ENCODE measurements at regions not wholly inside any gene's neighbourhood (a gene's known extent, or its start where the extent isn't known, plus 50 kb on each side); places are given as distances from the start of the nearest gene placed in this dataset.

DNA sequence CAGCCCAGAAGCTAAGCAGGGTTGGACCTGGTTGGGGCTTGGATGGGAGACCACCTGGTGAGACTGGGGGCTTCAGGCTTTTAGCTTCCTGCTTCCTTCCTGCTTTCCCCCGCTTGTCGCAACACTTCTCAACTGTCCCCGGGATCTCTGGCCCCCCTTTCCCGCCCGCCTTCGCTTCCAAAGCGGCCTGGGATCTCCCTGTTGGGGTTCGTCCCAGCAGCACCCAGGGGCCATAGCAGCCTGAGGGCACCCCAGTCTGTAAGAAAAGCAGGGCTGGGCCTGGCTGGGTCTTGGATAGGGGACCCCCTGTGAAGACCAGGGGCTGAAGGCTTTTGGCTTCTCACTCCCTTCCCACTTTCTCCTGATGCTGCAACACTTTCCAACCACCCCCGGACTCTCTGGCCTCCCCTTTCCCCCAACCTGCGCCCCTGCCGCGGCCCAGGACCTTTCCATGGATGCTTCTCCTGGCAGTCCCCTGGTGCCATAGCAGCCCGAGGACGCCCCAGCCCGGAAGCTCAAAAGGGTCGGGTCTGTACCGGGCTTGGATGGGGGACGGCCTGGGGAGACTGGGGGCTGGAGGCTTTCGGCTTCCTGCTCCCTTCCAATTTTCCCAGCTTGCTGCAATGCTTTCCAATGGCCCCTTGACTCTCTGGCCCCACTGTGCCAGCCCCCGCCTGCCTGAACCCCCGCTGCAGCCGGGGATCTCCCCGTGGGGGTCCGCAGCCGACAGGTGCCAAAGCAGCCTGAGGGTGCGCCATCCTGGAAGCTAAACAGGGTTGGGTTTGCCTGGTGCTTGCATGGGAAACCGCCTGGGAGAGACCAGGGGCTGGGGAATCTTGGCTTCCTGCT is 2276.2 kb downstream of the TP53TG3F start:
- DNase-seq: no peak

DNA sequence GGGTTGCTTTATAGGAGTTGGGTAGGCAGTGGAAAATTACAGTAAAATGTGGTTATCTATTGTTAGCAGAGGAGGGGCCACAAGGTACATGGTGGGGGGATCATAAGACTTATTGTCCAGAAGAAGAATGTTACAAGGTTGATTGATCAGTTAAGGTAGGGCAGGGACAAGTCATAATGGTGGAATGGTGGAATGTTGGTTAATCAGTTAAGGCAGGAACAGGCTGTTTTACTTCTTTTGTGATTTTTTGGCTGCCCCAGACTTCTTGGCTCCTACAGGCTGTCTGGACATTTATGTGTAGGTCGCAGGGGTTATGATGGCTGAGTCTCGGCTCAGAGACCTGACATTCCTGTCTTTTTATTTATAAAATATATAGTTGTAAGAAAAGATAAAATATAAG is 2277.1 kb downstream of the TP53TG3F start:
- DNase-seq: no peak

DNA sequence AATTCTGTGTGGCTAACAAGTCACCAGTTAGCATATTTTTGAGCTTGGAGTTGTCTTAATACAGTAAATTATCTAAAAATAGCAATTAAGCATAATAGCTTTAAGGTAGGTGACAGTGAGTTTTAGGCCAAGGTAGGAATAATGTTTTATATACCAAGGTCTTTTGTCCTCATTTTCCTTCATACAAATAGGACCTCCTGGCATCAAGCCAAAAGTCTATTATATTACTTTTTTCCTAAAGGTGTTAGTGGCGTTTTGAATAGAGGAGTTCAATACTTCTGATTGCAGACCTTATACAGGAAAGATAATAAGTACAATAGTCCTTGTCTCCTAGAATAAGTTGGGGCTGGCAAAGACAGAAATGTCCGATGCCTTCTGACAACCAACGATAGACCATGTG is 2277.7 kb downstream of the TP53TG3F start:
- no peak for DNase-seq

GRCh38 chr16:35741546-35741945 is 2282.1 kb downstream of the TP53TG3F start:
- DNase-seq: no peak

- no peak for DNase-seq
Observed at GRCh38 chr16:35743101-35743692, 2283.8 kb downstream of the TP53TG3F start.

DNA sequence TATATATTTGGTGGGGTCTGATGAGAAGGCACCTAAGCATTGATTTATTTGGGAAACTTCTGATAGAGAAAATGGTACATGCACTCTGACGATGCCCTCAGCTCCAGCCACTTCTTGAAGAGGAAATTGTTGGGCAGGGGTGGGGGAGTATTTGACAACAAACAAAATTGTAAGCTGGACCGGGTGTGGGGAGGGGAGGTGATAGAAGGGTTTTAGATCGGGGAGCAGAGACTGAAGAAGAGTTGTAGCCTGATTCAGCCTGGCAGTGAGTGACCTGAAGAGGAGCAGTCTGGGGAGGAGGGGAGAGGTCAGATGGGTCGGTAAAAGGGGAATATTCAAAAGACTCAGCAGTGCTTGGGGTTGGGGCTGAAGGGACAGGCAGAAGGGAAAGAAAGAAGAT is 2284.7 kb downstream of the TP53TG3F start:
- DNase-seq: no peak

GRCh38 chr16:35744726-35745125 is 2285.3 kb downstream of the TP53TG3F start:
- no peak for DNase-seq

DNA sequence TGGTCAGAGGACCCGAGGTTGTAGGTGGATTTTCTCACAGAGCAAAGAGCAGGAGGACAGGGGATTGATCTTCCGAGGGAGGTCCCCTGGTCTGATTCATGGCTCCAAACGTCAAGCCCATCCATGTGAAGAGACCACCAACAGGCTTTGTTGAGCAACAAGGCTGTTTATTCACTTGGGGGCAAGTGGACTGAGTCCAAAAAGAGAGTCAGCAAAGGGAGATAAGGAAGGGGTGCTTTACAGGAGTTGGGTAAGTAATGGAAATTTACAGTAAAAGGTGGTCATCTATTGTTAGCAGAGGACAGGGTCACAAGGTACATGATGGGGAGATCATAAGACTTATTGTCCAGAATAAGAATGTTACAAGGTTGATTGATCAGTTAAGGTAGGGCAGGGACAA is 2285.8 kb downstream of the TP53TG3F start:
- no peak for DNase-seq

DNA sequence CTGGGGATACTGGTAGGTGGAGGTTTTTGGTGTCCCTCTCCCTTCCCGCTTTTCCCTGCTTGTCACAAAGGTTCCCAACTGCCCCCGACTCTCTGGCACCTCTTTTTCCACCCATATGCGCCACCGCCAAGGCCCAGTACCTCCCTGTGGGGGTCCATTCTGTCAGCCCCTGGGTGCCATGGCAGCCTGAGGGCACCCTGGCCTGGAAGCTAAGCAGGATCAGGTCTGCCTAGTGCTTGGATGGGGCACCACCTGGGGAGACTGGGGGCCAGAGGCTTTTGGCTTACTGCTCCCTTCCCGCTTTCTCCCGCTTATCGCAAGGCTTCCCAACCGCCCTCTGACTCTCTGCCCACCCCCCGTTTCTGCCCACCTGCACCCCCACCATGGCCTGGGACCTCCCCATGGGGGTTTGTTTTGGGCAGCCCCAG is 2286.4 kb downstream of the TP53TG3F start:
- DNase-seq: no peak

DNA sequence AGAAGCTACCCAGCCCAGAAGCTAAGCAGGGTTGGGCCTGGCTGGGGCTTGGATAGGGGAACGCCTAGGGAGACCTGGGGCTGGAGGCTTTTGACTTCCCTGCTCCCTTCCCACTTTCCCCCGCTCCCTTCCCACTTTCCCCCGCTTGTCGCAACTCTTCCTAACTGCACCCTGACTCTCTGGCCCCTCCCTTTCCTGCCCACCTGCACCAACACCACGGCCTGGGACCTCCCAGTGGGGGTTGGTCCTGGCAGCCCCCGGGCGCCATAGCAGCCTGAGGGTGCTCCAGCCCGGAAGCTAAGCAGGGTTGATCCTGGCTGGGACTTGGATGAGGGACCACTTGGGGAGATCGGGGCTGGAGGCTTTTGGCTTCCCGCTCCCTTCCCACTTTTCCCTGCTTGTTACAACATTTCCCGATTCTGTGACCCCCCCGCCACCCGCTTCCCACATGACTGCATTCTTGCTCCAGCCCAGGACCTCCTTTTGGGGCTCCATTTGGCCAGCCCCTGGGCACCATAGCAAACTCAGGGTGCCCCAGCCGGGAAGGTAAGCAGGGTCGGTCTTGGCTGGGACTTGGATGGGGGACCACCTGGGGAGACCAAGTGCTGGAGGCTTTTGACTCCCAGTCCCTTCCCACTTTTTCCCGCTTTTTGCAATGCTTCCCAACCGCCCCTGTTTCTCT is 2287.0 kb downstream of the TP53TG3F start:
- DNase-seq: no peak

- DNase-seq: no peak
Observed at GRCh38 chr16:35746963-35747657, 2287.7 kb downstream of the TP53TG3F start.

DNA sequence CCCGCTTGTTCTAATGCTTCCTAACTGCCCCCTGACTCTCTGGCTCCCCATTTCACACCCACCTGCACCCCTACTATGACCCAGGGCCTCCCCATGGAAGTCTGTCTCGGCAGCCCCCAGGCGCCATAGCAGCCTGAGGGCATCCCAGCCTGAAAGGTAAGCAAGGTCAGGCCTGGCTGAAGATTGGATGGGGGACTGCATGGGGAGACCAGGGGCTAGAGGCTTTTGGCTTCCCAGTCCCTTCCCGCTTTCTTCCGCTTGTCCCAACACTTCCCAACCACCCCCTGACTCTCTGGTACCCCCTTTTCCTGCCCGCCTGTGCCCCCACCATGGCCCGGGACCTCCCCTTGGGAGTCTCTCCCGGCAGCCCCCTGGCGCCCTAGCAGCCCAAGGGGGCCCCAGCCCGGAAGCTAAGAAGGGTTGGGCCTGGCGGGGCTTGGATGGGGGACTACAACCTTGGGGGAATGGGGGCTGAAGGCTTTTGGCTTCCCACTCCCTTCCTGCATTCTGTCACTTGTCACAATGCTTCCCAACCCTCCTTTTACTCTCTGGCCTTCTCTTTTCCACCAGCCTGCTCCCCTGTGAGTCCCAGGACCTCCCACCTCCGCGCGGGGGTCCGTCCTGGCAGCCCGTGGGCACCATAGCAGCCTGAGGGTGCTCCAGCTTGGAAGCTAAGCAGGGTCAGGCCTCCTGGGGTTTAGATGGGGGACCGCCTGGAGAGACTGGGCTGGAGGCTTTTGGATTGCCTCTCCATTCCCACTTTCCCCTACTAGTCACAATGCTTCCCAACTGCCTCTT is 2288.4 kb downstream of the TP53TG3F start:
- no peak for DNase-seq

- no peak for DNase-seq
Observed at GRCh38 chr16:35748621-35749252, 2289.3 kb downstream of the TP53TG3F start.

DNA sequence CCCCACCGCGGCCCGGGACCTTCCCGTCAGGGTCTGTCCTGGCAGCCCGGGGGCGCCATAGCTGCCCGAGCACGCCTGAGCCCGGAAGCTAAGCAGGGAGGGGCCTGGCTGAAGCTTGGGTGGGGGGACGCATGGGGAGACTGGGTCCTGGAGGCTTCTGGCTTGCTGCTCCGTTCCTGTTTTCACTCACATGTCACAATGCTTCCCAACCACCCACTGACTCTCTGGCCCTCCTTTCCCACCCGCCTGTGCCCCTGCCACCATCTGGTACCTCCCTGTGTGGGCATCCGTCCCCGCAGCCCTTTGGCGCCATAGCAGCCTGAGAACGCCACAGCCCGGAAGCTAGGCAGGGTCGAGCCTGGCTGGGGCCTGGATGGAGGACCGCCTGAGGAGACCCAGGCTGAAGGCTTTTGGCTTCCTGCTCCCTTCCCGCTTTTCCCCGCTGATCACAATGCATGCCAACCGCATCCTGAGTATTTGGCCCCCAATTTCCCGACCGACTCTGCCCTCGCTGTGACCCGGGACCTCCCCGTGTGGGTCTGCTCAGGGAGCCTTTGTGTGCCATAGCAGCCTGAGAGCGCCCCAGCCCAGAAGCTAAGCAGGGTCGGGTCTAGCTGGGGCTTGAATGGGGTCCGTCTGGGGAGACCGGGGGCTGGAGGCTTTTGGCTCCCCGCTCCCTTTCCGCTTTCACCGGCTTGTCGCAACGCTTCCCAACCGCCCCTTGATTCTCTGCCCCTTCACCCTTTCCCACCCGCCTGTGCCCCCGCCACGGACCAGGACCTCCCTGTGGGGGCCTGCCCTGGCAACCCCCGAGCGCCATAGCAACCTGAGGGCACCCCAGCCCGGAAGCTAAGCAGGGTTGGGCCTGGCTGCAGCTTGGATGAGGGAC is 2290.1 kb downstream of the TP53TG3F start:
- no peak for DNase-seq

DNA sequence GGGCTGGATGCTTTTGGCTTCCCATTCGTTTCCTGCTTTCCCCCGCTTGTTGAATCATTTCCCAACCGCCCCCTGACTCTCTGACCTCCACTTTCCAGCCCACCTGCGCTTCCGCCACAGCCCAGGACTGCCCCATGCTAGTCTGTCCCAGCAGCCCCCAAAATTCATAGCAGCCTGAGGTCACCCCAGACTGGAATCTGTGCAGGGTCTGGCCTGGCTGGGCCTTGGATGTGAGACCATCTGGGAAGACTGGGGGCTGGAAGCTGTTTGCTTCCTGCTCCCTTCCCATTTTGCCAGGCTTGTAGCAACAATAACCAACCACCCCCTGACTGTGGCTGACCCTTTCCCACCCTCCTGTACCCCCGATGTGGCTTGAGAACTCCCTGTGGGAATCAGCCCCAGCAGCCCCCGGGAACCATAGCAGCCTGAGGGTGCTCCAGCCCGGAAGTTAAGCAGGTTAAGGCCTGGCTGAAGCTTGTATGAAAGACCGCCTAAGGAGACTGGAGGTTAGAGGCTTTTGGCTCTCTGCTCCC is 2290.8 kb downstream of the TP53TG3F start:
- no peak for DNase-seq

DNA sequence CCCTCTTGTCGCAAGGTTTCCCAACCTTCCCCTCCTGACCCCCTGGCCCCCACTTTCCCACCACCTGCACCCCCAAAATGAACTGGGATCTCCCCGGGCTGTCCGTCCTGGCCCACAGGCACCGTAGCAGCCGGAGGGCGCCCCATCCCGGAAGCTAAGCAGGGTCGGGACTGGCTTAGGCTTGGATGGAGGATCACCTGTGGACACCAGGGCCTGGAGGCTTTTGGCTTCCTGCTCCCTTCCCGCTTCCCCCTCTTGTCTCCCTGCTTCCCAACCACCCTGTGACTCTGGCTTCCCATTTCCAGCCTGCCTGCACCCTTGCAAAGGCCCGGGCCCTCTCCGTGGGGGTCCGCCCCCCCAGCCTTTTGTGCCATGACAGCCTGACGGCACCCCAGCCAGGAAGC is 2291.3 kb downstream of the TP53TG3F start:
- no peak for DNase-seq

DNA sequence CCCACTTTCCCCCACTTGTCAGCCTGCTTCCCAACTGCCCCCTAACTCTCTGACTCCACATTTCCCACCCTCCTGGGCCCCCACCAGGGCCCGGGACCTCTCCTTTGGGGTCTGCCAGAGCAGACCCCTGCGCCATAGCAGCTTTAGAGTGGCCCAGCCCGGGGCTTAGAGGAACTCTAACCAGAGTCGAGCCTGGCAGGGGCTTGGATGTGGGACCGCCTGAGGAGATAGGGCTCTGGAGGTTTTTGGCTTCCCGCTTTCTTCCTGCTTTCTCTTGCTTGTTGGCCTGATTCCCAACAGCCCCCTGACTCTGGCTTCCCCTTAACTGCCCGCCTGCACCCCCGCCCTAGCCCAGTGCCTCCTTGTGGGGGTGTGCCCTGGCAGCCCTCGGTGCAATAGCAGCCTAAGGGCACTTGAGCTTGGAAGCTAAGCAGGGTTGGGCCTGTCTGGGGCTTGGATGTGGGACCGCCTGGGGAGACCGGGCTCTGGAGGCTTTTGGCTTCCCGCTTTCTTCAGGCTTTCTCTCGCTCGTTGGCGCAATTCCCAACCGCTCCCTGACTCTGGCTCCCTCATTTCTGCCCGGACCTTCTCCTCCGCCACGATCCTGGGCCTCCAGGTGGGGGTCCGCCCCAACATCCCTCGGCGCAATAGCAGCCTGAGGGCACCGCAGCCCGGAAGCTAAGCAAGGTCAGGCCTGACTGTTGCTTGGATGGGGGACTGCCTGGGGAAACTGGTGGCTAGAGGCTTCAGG is 2292.0 kb downstream of the TP53TG3F start:
- no peak for DNase-seq

GRCh38 chr16:35752012-35752772 is 2292.8 kb downstream of the TP53TG3F start:
- DNase-seq: no peak

Measured in C1 segment of cervical spinal cord (tissue), 14 donors.